Glutamatergic neuron (in vitro differentiated cells): ENCODE measurements at regions not wholly inside any gene's neighbourhood (a gene's known extent, or its start where the extent isn't known, plus 50 kb on each side); places are given as distances from the start of the nearest gene placed in this dataset.

Experiments
- DNase-seq: peaks from one replicate; pipeline ENCODE4 v3.0.0; 2022
- H3K27ac Mint-ChIP-seq: one replicate; pipeline ENCODE4 v1.8.0; 2020; ENCODE audit warnings: mild to moderate bottlenecking, mixed read lengths, inconsistent platforms; ENCODE audit not compliant: unreplicated experiment
- H3K27me3 Mint-ChIP-seq: one replicate; pipeline ENCODE4 v1.8.0; 2020; ENCODE audit warnings: mild to moderate bottlenecking, moderate library complexity, mixed read lengths, inconsistent platforms; ENCODE audit not compliant: unreplicated experiment
- H3K36me3 Mint-ChIP-seq: one replicate; pipeline ENCODE4 v1.8.0; 2020; ENCODE audit warnings: mild to moderate bottlenecking, mixed read lengths, inconsistent platforms; ENCODE audit not compliant: unreplicated experiment
- H3K4me1 Mint-ChIP-seq: one replicate; pipeline ENCODE4 v1.8.0; 2020; ENCODE audit warnings: mild to moderate bottlenecking, low read depth, mixed read lengths, inconsistent platforms; ENCODE audit not compliant: unreplicated experiment
- H3K4me3 Mint-ChIP-seq: one replicate; pipeline ENCODE4 v1.8.0; 2020; ENCODE audit warnings: mild to moderate bottlenecking, mixed read lengths, inconsistent platforms; ENCODE audit not compliant: unreplicated experiment
- H3K9me3 Mint-ChIP-seq: one replicate; pipeline ENCODE4 v1.8.0; 2020; ENCODE audit warnings: mild to moderate bottlenecking, moderate library complexity, mixed read lengths, inconsistent platforms; ENCODE audit not compliant: unreplicated experiment
- CTCF ChIP-seq: fragments of 200-600 bp; sonication (generic); IDR thresholded peaks from one replicate; pipeline ENCODE4 v1.5.0; 2021; ENCODE audit not compliant: partially characterized antibody, unreplicated experiment

GRCh38 chr19:27780367-27781075, 1432.4 kb downstream of the UQCRFS1 start:
- H3K4me1 Mint-ChIP-seq: peaks cover 2% of the 10 kb centered on the region
- TF ChIP-seq CTCF: no peak
- peaks cover 51% of the 10 kb centered on the region for H3K36me3 Mint-ChIP-seq
- peaks cover 3% of the 10 kb centered on the region for H3K27me3 Mint-ChIP-seq
- H3K27ac Mint-ChIP-seq: no peak overlapping the region
- H3K4me3 Mint-ChIP-seq: no peak overlapping the region
- H3K9me3 Mint-ChIP-seq: peaks cover 25% of the 10 kb centered on the region
- DNase-seq: no peak

- H3K9me3 Mint-ChIP-seq: peaks cover 30% of the 10 kb centered on the region
- H3K4me1 Mint-ChIP-seq: peaks cover 2% of the 10 kb centered on the region
- H3K27me3 Mint-ChIP-seq: peaks cover 4% of the 10 kb centered on the region
Observed at GRCh38 chr19:27779954-27780353, 1433.0 kb downstream of the UQCRFS1 start.

DNA sequence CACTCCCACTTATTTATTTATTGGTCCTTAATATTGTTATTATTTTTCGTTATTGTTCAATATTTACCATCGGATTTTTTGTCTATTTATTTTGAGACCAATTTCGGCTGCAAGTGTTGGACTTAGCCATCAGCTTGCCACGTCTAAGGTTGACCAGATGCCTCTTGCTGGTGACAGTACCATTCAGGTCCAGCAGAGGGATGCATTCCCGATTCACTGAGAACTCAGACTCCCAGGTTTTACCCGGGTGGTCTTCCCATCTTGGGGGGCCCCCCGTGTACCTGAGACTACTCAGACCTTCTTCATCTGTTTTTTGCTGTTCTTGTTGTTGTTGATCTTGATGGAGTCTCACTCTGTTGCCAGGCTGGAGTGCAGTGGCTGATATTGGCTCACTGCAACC, 1435.2 kb downstream of the UQCRFS1 start:
- Mint-ChIP-seq H3K27ac (no peak overlapping the region), H3K9me3 (peaks cover 43% of the 10 kb centered on the region), H3K27me3 (peaks cover 4% of the 10 kb centered on the region), H3K36me3 (peaks cover 79% of the 10 kb centered on the region), H3K4me1 (peaks cover 2% of the 10 kb centered on the region), H3K4me3 (no peak overlapping the region)
- DNase-seq: no peak
- TF ChIP-seq CTCF: peak; percentile 26

More at GRCh38 chr19:27779954-27780353, 1433.0 kb downstream of the UQCRFS1 start:
- no peak overlapping the region for H3K27ac Mint-ChIP-seq
- no peak for DNase-seq
- no peak for TF ChIP-seq CTCF
- peaks cover 57% of the 10 kb centered on the region for H3K36me3 Mint-ChIP-seq
- H3K4me3 Mint-ChIP-seq: no peak overlapping the region

DNA sequence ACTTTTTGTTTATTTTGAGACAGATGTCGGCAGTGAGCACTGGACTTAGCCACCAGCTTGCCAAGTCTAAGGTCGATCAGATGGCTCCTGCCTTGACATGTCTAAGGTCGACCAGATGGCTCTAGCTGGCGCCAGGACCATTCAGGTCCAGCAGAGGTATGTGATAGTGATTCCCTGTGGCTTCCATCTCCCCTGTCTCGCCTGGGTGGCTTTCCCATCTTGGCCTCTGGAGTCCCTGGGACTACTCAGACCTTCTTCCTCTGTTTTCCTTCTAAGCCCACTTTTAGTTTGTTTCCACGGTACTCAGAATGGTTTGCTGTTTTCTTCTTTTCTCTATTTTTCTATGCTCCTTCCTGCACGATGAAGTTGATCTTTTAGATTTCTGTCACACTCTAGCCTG, 1435.7 kb downstream of the UQCRFS1 start:
- peaks cover 84% of the 10 kb centered on the region for H3K36me3 Mint-ChIP-seq
- DNase-seq: no peak
- H3K27me3 Mint-ChIP-seq: peaks cover 9% of the 10 kb centered on the region
- no peak overlapping the region for H3K4me3 Mint-ChIP-seq
- TF ChIP-seq CTCF: no peak
- peaks cover 48% of the 10 kb centered on the region for H3K9me3 Mint-ChIP-seq
- peaks cover 2% of the 10 kb centered on the region for H3K4me1 Mint-ChIP-seq
- peak overlapping the region; percentile 64 for H3K27ac Mint-ChIP-seq

GRCh38 chr19:27776524-27776923, 1436.4 kb downstream of the UQCRFS1 start:
- H3K4me3 Mint-ChIP-seq: peak overlapping the region; percentile 10
- H3K36me3 Mint-ChIP-seq: peaks cover 91% of the 10 kb centered on the region

More at GRCh38 chr19:27776524-27776923, 1436.4 kb downstream of the UQCRFS1 start:
- TF ChIP-seq CTCF: no peak
- Mint-ChIP-seq H3K27me3 (peaks cover 14% of the 10 kb centered on the region), H3K9me3 (peaks cover 53% of the 10 kb centered on the region), H3K27ac (peak overlapping the region; percentile 16), H3K4me1 (peaks cover 2% of the 10 kb centered on the region)
- DNase-seq: no peak
